GM19035 (cell line): ENCODE measurements at regions not wholly inside any gene's neighbourhood (a gene's known extent, or its start where the extent isn't known, plus 50 kb on each side); places are given as distances from the start of the nearest gene placed in this dataset.
"Not testable (repeated sequence)": the region's sequence is repeated elsewhere in the genome, so short reads cannot be mapped to it uniquely, and the experiment has no call there.

Source experiments
- ATAC-seq: cut with Tn5 transposase; IDR thresholded peaks from one replicate; pipeline ENCODE4 v1.9.1; 2021; ENCODE audit not compliant: unreplicated experiment

- ATAC-seq: no peak
Observed at GRCh38 chr5:58204966-58205365, 254.9 kb downstream of the PLK2 start.

- ATAC-seq: no peak
Observed at GRCh38 chr5:58202941-58203444, 256.9 kb downstream of the PLK2 start.

DNA sequence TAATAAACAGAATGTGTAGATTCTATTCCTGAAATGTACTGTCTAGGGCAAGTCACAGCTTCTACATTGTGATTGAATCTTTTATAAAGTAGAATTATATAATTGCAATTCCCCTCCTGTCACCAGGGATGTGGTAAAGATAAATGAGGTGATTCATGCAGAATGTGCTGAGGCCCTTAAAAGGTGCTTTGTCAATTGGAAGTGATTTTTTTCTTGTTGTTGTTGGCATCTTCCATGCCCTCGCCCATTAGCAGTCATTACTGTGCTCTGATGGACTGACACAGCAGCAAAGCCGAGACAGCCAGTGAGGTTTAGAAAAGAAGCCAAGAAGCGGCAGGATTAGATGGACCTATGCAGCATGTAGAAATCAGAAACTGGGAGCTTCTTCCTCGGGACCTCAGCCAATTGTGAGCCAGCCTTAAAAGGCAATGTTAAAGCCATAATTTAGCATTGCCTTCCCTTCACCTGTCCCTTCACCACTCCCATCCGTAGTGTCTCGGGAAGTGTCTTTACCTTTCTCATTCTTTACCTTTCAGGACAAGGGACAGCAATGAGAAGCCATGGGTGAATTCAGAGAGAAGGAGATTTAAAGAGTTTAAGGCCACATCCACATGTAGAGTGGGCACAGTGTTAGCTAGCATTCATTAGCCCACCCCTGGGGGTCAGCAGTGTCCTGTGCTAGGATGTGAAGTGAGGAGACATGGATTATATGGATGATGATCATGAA is 257.8 kb downstream of the PLK2 start:
- ATAC-seq: no peak

GRCh38 chr5:58200451-58200850 is 259.4 kb downstream of the PLK2 start:
- ATAC-seq: no peak

DNA sequence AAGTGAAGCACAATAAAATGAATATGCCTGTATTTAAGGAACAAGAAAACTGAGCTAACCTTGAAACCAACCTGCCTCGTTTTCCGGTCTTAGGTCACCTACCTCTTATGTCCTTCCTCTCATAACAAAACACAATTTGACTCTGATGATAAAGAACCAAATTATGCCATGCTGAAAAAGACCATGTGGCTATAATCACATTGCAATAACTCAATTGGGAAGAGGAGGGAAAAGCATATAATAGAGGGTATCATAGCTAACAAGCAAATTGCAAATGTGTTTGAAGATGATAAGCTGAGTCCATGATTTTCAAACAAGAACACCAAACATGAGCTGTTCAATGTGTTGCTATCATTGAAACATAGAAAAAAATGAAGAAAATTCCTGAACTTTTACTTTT is 260.8 kb downstream of the PLK2 start:
- ATAC-seq: no peak

- ATAC-seq: no peak
Observed at GRCh38 chr5:58198330-58198729, 261.6 kb downstream of the PLK2 start.

DNA sequence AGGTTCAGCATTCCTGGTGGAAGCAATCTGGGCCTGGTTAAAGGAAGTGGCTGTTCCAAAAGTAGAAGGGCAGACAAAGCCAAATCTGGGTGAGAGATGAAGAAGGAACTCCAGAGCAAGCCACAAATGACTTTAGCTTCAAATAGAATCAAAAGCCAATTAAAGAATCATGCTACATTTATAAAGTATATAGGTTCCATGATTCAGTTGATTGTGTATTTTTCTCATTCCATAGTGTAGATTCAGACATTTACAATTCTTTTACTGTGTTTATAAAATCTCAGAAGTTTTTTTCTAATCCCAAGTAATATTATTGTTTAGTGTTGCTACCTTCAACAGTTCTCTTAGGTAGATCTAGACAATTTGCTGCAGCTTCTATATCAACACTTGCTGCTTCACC is 262.0 kb downstream of the PLK2 start:
- no peak for ATAC-seq

DNA sequence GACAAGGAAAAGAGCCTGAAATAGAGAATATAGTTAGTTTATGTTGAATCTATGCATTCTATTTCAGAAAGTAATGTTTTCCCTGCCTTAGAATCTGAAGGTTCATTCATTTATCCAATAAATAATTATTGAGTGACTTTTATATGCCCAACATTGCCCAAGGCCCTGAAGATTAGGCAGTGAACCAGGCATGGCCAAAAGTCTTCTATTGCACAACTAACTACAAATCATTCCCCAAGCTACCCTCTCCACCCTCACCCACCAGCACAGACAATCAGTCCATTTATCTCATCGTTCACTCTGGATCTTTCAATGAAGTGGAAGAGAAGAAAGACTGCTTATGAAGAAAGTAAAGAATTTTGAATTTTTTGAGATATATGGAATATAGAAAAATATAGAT is 268.4 kb downstream of the PLK2 start:
- no peak for ATAC-seq

GRCh38 chr5:58188262-58188651 is 271.6 kb downstream of the PLK2 start:
- ATAC-seq: no peak

GRCh38 chr5:58187432-58188261 is 272.2 kb downstream of the PLK2 start:
- ATAC-seq: no peak

- no peak for ATAC-seq
Observed at GRCh38 chr5:58185801-58186200, 274.1 kb downstream of the PLK2 start.

- ATAC-seq: no peak
Observed at GRCh38 chr5:58185397-58185796, 274.5 kb downstream of the PLK2 start.

GRCh38 chr5:58184910-58185309 is 275.0 kb downstream of the PLK2 start:
- ATAC-seq: no peak

DNA sequence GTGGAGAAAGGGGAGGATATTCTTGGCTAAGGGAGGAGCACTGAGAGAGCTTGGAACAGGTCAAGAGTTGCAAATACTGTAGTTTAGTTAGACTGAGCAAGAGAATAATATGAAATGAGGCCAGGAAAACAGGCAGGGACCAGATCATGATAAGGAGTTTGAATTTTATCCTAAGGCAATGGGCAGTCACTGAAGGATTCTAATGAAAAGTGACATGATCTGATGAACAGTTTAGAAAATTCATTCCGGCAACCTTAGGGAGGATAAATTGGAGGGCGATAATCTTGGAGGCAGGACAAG is 276.1 kb downstream of the PLK2 start:
- ATAC-seq: no peak

DNA sequence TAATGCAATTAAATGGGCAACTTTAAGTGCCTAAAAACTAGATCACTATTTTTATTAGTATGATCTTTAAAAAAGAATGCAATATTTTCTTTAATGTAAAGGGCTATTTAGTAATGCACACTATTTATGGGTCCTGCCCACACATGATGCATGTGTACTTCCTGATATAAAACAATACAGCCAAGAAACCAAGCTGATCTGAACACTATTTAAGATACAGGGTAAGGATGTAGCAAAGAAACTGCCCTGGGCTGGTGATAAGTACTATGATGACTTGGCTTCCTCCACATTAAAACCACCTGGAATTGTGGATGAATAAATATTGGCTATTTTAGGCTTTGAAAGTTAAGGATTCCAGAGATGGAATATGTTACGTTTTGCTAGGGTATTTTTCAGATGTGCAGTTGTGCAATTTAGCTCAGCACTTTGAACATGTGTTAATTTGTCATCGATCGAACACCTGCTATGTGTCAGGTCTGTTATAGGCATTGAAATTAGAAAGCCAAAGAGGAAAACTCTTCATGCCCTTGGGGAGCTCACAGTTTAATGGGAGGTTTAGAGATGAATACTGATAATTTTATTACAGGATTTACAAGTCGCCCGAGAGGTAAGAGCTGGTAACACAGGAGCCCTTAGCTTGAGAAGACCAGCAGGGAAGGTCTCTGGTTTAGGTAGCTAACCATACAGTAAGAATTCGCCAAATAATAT is 276.7 kb downstream of the PLK2 start:
- no peak for ATAC-seq

DNA sequence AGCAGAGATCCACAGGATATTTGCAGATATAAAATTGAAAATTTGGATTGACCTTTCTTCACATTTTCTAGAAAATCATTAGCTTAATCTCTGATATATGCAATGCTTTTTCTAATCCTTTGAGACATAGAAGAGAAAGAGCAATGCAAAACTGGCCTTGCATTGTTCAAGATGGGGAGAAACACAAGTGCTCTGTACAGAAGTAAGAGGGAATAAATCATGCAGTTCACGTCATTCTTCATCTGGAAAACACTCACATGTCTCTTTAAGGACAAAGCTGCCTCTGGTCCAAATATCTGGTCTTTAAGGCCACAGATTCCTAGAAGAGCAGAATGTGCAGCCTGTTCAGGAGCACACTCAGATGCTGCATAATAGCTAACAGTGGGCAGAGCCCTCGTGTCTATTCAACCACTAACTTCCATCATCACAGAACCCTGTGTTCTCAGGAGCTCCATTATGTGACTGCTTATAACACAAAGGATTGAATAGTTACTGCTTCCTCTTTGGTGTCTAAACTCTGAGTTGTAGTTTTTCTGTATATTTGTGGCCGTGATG is 277.5 kb downstream of the PLK2 start:
- ATAC-seq: no peak

GRCh38 chr5:58181578-58182286 is 278.2 kb downstream of the PLK2 start:
- ATAC-seq: no peak

DNA sequence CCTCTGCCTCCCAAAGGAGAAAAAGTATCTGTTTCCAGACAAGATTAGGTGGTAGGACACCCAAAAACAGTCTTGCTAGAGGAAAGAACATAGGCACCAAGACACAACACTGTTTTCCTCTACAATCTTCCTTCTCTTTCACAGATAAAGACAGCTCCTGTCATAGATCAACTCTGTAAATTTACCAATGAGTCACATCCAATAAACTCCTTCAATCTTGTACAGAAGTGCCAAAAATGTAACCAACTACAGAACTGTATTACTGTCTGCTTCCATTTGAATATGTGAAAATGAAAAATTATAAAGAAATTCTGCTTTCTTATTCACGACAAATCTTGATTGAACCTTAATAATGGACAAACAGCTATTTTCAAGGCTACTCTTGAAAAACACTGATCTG is 286.9 kb downstream of the PLK2 start:
- ATAC-seq: no peak

- ATAC-seq: no peak
Observed at GRCh38 chr5:58165152-58165551, 294.7 kb downstream of the PLK2 start.

DNA sequence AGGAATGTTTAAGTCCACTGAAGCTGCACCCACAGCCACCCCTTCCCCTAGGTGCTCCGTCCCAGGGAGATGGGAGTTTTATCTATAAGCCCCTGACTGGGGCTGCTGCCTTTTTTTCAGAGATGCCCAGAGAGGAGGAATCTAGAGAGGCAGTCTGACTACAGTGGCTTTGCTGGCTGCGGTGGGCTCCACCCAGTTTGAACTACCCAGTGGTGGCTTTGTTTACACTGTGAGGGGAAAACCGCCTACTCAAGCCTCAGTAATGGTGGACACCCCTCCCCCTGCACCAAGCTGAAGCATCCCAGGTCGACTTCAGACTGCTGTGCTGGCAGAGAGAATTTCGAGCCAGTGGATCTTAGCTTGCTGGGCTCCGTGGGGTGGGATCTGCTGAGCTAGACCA is 298.0 kb downstream of the PLK2 start:
- ATAC-seq: not testable (repeated sequence)
